ENCODE measurements at regions not wholly inside any gene's neighbourhood (a gene's known extent, or its start where the extent isn't known, plus 50 kb on each side); places are given as distances from the start of the nearest gene placed in this dataset.

GRCh38 chr21:25384782-25385181 is 222.5 kb downstream of the MRPL39 start:
- TF ChIP-seq CTCF (optimal IDR thresholded peaks at IDR 0.05 in 1 of 3, IDR thresholded peaks at IDR 0.05 in 1 of 3, conservative IDR thresholded peaks at IDR 0.05 in 1 of 3; ENCODE audit: extremely low read depth in 1 of 3, insufficient read depth in 2 of 3, low read length in 3 of 3) (no peak), EZH2 (IDR thresholded peaks at IDR 0.05; ENCODE audit: low read length) (no peak)

All from keratinocyte (primary cell).